HL-60 (cell line): ENCODE measurements at regions not wholly inside any gene's neighbourhood (a gene's known extent, or its start where the extent isn't known, plus 50 kb on each side); places are given as distances from the start of the nearest gene placed in this dataset.

Experiments used
- DNase-seq, 2 experiments: peaks; one replicate each; pipeline ENCODE4 v3.0.0-alpha.2; 2010 to 2020; ENCODE audit warnings: low read depth in 1 of 2, low spot score in 1 of 2
- H3K27ac ChIP-seq: fragments of 250-450 bp; sonication (Bioruptor Pico); replicated peaks from 2 replicates; pipeline ENCODE4 v1.5.1; 2020; ENCODE audit warnings: mild to moderate bottlenecking, moderate library complexity
- H3K27me3 ChIP-seq: fragments of 250-450 bp; sonication (Bioruptor Pico); 2 replicates; pipeline ENCODE4 v1.5.1; 2021; ENCODE audit warnings: mild to moderate bottlenecking, moderate library complexity; ENCODE audit not compliant: insufficient read depth, poor library complexity, severe bottlenecking
- H3K4me3 ChIP-seq: replicated peaks from 2 replicates; pipeline ENCODE4 v1.5.1; 2011; ENCODE audit warnings: mild to moderate bottlenecking, control low read depth, low read length; ENCODE audit not compliant: insufficient read depth
- GABPA ChIP-seq: IDR thresholded peaks from 2 replicates; pipeline ENCODE4 v1.6.1; 2012; ENCODE audit warnings: low read depth
- POLR2AphosphoS5 ChIP-seq: IDR thresholded peaks from 2 replicates; pipeline ENCODE4 v1.6.1; 2012; ENCODE audit warnings: low read depth
- SPI1 ChIP-seq: IDR thresholded peaks from 2 replicates; pipeline ENCODE4 v1.6.1; 2012; ENCODE audit warnings: low read depth, mild to moderate bottlenecking, borderline replicate concordance
- TF ChIP-seq, protein P1 (sequence below): IDR thresholded peaks from one replicate; pipeline ENCODE4 v1.5.1; 2011; ENCODE audit warnings: low read length, control low read depth, inconsistent platforms; ENCODE audit not compliant: insufficient read depth
- TF ChIP-seq, protein P2 (sequence below): IDR thresholded peaks from 2 replicates; pipeline ENCODE4 v1.6.1; 2012; ENCODE audit warnings: low read depth; ENCODE audit not compliant: insufficient replicate concordance

DNA sequence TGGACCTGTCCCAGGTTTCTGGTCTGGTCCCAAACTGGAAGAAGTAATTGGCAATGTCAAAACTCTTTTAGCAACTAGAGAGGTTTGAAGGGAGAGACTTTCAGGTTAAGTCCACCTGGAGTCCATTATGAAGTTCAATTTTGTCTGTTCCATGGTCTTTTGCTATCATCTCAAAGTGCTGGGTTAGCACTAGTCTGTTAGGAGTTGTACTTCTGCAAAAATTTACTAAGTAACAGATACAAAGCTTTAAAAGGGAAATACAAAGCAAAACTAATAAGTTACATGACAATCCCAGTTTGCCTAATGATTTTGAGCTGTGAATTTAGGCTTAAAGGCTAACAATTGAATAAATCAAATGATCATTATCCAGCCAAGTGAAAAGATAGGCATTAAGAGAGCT is 643.9 kb downstream of the C12orf50 start:
- no peak overlapping the region for H3K27ac ChIP-seq
- DNase-seq: no peak
- TF ChIP-seq GABPA (no peak), SPI1 (no peak), POLR2AphosphoS5 (no peak)
- TF ChIP-seq, protein P1, sequence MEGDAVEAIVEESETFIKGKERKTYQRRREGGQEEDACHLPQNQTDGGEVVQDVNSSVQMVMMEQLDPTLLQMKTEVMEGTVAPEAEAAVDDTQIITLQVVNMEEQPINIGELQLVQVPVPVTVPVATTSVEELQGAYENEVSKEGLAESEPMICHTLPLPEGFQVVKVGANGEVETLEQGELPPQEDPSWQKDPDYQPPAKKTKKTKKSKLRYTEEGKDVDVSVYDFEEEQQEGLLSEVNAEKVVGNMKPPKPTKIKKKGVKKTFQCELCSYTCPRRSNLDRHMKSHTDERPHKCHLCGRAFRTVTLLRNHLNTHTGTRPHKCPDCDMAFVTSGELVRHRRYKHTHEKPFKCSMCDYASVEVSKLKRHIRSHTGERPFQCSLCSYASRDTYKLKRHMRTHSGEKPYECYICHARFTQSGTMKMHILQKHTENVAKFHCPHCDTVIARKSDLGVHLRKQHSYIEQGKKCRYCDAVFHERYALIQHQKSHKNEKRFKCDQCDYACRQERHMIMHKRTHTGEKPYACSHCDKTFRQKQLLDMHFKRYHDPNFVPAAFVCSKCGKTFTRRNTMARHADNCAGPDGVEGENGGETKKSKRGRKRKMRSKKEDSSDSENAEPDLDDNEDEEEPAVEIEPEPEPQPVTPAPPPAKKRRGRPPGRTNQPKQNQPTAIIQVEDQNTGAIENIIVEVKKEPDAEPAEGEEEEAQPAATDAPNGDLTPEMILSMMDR: no peak
- TF ChIP-seq, protein P2, sequence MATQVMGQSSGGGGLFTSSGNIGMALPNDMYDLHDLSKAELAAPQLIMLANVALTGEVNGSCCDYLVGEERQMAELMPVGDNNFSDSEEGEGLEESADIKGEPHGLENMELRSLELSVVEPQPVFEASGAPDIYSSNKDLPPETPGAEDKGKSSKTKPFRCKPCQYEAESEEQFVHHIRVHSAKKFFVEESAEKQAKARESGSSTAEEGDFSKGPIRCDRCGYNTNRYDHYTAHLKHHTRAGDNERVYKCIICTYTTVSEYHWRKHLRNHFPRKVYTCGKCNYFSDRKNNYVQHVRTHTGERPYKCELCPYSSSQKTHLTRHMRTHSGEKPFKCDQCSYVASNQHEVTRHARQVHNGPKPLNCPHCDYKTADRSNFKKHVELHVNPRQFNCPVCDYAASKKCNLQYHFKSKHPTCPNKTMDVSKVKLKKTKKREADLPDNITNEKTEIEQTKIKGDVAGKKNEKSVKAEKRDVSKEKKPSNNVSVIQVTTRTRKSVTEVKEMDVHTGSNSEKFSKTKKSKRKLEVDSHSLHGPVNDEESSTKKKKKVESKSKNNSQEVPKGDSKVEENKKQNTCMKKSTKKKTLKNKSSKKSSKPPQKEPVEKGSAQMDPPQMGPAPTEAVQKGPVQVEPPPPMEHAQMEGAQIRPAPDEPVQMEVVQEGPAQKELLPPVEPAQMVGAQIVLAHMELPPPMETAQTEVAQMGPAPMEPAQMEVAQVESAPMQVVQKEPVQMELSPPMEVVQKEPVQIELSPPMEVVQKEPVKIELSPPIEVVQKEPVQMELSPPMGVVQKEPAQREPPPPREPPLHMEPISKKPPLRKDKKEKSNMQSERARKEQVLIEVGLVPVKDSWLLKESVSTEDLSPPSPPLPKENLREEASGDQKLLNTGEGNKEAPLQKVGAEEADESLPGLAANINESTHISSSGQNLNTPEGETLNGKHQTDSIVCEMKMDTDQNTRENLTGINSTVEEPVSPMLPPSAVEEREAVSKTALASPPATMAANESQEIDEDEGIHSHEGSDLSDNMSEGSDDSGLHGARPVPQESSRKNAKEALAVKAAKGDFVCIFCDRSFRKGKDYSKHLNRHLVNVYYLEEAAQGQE: no peak
- H3K27me3 ChIP-seq: no peaks in the 10 kb centered on the region
- no peak overlapping the region for H3K4me3 ChIP-seq

DNA sequence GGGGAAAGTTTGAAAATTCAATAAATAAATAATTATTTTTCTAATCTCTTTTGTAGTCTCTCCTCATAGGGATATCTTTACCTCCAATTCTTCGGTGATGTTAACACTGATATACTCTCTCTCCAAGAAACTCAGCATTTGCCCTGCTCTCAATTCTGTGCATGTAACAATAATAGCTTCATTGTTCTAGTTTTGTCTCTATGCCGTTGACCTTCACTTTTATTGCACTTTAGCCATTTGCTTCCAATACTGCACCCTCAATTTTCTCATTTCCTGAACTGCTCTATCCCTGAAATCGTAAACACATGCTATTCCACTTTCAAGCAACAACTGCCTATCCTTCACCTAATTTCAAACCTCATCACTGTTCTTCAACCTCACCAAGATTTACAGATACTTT is 645.0 kb downstream of the C12orf50 start:
- Histone ChIP-seq H3K27me3 (no peaks in the 10 kb centered on the region), H3K27ac (no peak overlapping the region), H3K4me3 (no peak overlapping the region)
- TF ChIP-seq, protein P2: no peak
- no peak for TF ChIP-seq GABPA
- TF ChIP-seq, protein P1: no peak
- no peak for TF ChIP-seq SPI1
- no peak for TF ChIP-seq POLR2AphosphoS5
- DNase-seq: no peak

DNA sequence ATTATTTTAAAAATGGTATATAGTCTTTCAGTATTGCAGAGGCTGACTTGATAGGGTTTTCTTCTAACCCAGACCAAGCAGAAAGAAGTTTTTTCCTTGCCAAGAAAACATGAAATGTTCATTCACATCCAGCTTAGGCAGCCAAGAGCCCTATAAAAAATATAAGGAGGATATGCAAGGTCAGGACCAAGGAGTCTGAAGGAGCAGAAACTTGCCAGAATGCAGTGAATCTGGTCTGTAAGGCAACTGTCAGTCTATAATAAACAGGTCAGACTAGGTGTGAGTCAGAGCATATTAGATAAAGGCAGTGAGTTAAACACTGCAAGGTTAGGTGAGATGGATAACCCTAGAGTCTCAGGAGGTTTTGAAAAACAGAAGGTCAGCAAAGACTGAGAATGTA is 645.5 kb downstream of the C12orf50 start:
- H3K27me3 ChIP-seq: no peaks in the 10 kb centered on the region
- DNase-seq: no peak
- TF ChIP-seq, protein P1: no peak
- TF ChIP-seq, protein P2: no peak
- TF ChIP-seq POLR2AphosphoS5: no peak
- TF ChIP-seq SPI1: no peak
- no peak for TF ChIP-seq GABPA
- no peak overlapping the region for H3K4me3 ChIP-seq
- H3K27ac ChIP-seq: no peak overlapping the region
